Transverse colon (tissue), 4 donors: ENCODE measurements at regions not wholly inside any gene's neighbourhood (a gene's known extent, or its start where the extent isn't known, plus 50 kb on each side); places are given as distances from the start of the nearest gene placed in this dataset.
"Not testable (repeated sequence)": the region's sequence is repeated elsewhere in the genome, so short reads cannot be mapped to it uniquely, and the experiment has no call there.

Source experiments
- DNase-seq: peaks from one replicate; pipeline ENCODE4 v3.0.0-alpha.2; 2019
- H3K27ac ChIP-seq, 4 donors: fragments of 200-600 bp; sonication (generic); 2 replicates each; pipeline ENCODE4 v1.5.1; 2016 to 2018; ENCODE audit warnings: inconsistent platforms in 4 of 4
- H3K27me3 ChIP-seq: fragments of 200-600 bp; sonication (generic); 2 replicates; pipeline ENCODE4 v1.5.1; 2017; ENCODE audit warnings: inconsistent platforms
- H3K36me3 ChIP-seq, 4 donors: fragments of 200-600 bp; sonication (generic); 2 replicates each; pipeline ENCODE4 v1.5.1; 2017 to 2019; ENCODE audit warnings: inconsistent platforms in 4 of 4
- H3K4me1 ChIP-seq, 4 donors: fragments of 200-600 bp; sonication (generic); 2 replicates each; pipeline ENCODE4 v1.5.1; 2017 to 2020; ENCODE audit warnings: inconsistent platforms in 4 of 4
- H3K4me3 ChIP-seq, 4 donors: fragments of 200-600 bp; sonication (generic); 1 replicate in 1 of 4; 2 replicates in 3 of 4; pipeline versions ENCODE4 v1.5.1 to v1.6.1; 2017 to 2019; ENCODE audit warnings: inconsistent platforms in 4 of 4
- H3K9me3 ChIP-seq, 2 donors: fragments of 200-600 bp; sonication (generic); 2 replicates each; pipeline ENCODE4 v1.5.1; 2017 to 2019; ENCODE audit warnings: inconsistent platforms in 2 of 2
- EP300 ChIP-seq: sonication (generic); formaldehyde crosslinking; IDR thresholded peaks from one replicate; pipeline ENCODE4 v1.6.1; 2017; ENCODE audit warnings: antibody characterized with exemption, low read depth
- POLR2A ChIP-seq: fragments of 450-650 bp; IDR thresholded peaks from one replicate; pipeline ENCODE4 v1.6.1; 2016; ENCODE audit warnings: antibody characterized with exemption, mild to moderate bottlenecking, moderate library complexity
- POLR2AphosphoS5 ChIP-seq, 3 donors: sonication (generic); formaldehyde crosslinking; IDR thresholded peaks; one replicate each; pipeline ENCODE4 v1.6.1; 2016; ENCODE audit warnings: antibody characterized with exemption in 3 of 3
- WGBS, 2 donors: methylation state at CpG; one replicate each; pipeline ENCODE4 v1.1.5; 2018; ENCODE audit warnings: low coverage in 1 of 2; 5-methylcytosine and 5-hydroxymethylcytosine counted together
- in situ Hi-C, 4 donors: fragments of 200-750 bp; cut with MboI; loops; one replicate each; pipeline versions ENCODE4 v1.15.0 to v1.15.1; 2017; ENCODE audit warnings: low sequenced_read_pairs in 3 of 4, low pct_ligation_motif_present in 1 of 4, low pct_unique_long_range_greater_than_20kb in 1 of 4
- intact Hi-C: fragments of 100-400 bp; cut with DNase I; formaldehyde crosslinking; loops from one replicate; pipeline ENCODE4 v1.15.1; 2023; ENCODE audit warnings: low total_unique reads
- TF ChIP-seq, protein P1 (sequence below), 5 experiments: fragments of 200-600 bp in 3 of 5; fragments of 450-650 bp in 2 of 5; sonication (generic) in 3 of 5; IDR thresholded peaks; 1 replicate in 2 of 5; 2 replicates in 3 of 5; pipeline ENCODE4 v1.5.1; 2016 to 2017; ENCODE audit warnings: antibody characterized with exemption in 5 of 5, inconsistent platforms in 3 of 5, mild to moderate bottlenecking in 2 of 5, moderate library complexity in 1 of 5

- H3K27me3 ChIP-seq, result no peaks in the 10 kb centered on the region
- no peak overlapping the region for H3K27ac ChIP-seq
- H3K36me3 ChIP-seq, result no peaks in the 10 kb centered on the region
- in situ Hi-C loops (no loop called here), intact Hi-C loops (no loop called here)
- WGBS, 2 donors, result 50 to 80% methylated on average over 1 to 3 of the region's 3 CpGs
- H3K4me3 ChIP-seq, result no peak overlapping the region
- no peaks in the 10 kb centered on the region for H3K4me1 ChIP-seq
- TF ChIP-seq, protein P1, sequence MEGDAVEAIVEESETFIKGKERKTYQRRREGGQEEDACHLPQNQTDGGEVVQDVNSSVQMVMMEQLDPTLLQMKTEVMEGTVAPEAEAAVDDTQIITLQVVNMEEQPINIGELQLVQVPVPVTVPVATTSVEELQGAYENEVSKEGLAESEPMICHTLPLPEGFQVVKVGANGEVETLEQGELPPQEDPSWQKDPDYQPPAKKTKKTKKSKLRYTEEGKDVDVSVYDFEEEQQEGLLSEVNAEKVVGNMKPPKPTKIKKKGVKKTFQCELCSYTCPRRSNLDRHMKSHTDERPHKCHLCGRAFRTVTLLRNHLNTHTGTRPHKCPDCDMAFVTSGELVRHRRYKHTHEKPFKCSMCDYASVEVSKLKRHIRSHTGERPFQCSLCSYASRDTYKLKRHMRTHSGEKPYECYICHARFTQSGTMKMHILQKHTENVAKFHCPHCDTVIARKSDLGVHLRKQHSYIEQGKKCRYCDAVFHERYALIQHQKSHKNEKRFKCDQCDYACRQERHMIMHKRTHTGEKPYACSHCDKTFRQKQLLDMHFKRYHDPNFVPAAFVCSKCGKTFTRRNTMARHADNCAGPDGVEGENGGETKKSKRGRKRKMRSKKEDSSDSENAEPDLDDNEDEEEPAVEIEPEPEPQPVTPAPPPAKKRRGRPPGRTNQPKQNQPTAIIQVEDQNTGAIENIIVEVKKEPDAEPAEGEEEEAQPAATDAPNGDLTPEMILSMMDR (IDR thresholded peaks at IDR 0.05), result no peak
- no peak for TF ChIP-seq POLR2A
- no peak for TF ChIP-seq EP300
- no peak for TF ChIP-seq POLR2AphosphoS5 (IDR thresholded peaks at IDR 0.05)
- no peaks in the 10 kb centered on the region for H3K9me3 ChIP-seq
- DNase-seq, result no peak
Measured at GRCh38 chr3:26932752-26933151, 310.2 kb downstream of the LRRC3B start.

GRCh38 chr3:26945480-26945879, 322.9 kb downstream of the LRRC3B start:
- in situ Hi-C loops, intact Hi-C loops, H3K27ac ChIP-seq, H3K4me1 ChIP-seq, H3K27me3 ChIP-seq, H3K36me3 ChIP-seq, H3K4me3 ChIP-seq, DNase-seq, H3K9me3 ChIP-seq: not testable (repeated sequence)
- 60 to 75% methylated on average over 1 to 4 of the region's 4 CpGs for WGBS, 2 donors

- Histone ChIP-seq H3K27me3 (no peaks in the 10 kb centered on the region), H3K4me1 (no peaks in the 10 kb centered on the region), H3K36me3 (no peaks in the 10 kb centered on the region), H3K27ac (no peak overlapping the region), H3K9me3 (no peaks in the 10 kb centered on the region), H3K4me3 (no peak overlapping the region)
- in situ Hi-C loops (no loop called here), intact Hi-C loops (no loop called here)
- DNase-seq, result no peak
- 0 to 50% methylated on average over 1 of the region's 1 CpG for WGBS, 2 donors
- no peak for TF ChIP-seq POLR2A
- no peak for TF ChIP-seq POLR2AphosphoS5 (IDR thresholded peaks at IDR 0.05)
- TF ChIP-seq EP300, result no peak
- TF ChIP-seq, protein P1 (IDR thresholded peaks at IDR 0.05), result no peak
Measured at GRCh38 chr3:26960382-26960781, 337.8 kb downstream of the LRRC3B start.

DNA sequence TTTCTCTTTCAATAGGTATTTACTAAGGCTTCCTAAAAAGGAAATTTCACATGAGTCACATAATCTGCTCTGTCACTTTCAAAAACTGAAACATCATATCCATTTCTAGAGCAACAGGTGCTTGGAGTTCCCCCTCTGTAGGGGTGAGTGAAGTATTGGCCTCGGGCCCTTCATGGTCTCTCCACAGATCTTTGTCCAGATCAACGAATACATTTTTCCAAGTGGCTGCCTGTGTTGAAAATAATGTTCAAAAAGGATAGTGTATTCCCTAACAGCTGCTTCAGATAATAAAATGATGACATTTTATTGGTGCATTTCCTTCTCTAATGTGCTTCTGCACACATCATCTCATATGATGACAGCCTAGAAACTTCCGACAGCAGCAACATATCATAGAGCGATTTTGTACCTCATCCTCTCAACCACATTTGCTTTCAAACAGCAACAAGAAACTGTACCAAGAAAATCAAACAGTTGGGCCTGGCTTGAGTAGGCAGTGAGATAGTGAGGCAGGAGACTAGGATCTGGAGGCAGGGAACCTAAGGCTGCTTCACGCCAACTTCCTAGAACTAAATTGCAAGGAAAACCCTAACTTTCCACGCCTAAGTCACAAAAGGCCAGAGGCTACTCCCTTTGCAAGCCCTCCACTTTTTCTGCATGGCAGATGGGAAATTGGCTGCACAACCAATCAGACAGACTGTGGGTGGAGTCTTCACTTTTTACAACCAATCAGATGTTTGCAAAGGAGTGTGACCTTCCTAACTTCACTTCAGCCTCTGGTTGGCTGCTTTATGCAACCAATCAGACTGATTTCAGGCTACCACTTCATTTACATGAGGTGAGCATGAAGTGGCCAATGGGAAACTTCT, 340.2 kb downstream of the LRRC3B start:
- no peaks in the 10 kb centered on the region for H3K36me3 ChIP-seq

More for the DNA sequence above, 340.2 kb downstream of the LRRC3B start:
- H3K27ac ChIP-seq, result no peak overlapping the region
- no peak for DNase-seq
- H3K4me1 ChIP-seq, result no peaks in the 10 kb centered on the region
- in situ Hi-C loops, result no loop called here
- H3K27me3 ChIP-seq, result no peaks in the 10 kb centered on the region
- no peak overlapping the region for H3K4me3 ChIP-seq
- intact Hi-C loops, result no loop called here
- no peaks in the 10 kb centered on the region for H3K9me3 ChIP-seq
- TF ChIP-seq, protein P1 (IDR thresholded peaks at IDR 0.05), result no peak
- TF ChIP-seq POLR2AphosphoS5 (IDR thresholded peaks at IDR 0.05) (no peak), POLR2A (no peak), EP300 (no peak)
- 77 to 79% methylated on average over 6 of the region's 6 CpGs for WGBS, 2 donors
